Breast epithelium (tissue), 4 donors: ENCODE measurements at regions not wholly inside any gene's neighbourhood (a gene's known extent, or its start where the extent isn't known, plus 50 kb on each side); places are given as distances from the start of the nearest gene placed in this dataset.

Source experiments
- DNase-seq, 2 donors: peaks; one replicate each; pipeline ENCODE4 v3.0.0-alpha.2; 2019; ENCODE audit warnings: low spot score in 2 of 2
- H3K27ac ChIP-seq, 2 donors: fragments of 200-600 bp; sonication (generic) in 1 of 2; one replicate each; pipeline ENCODE4 v1.5.1; 2016 to 2019; ENCODE audit warnings: mild to moderate bottlenecking in 1 of 2
- H3K27me3 ChIP-seq, 2 donors: fragments of 200-600 bp; sonication (generic) in 1 of 2; one replicate each; pipeline versions ENCODE4 v1.5.1 to v1.6.0; 2017 to 2019; ENCODE audit warnings: control low read depth in 1 of 2, mild to moderate bottlenecking in 1 of 2
- H3K36me3 ChIP-seq: fragments of 200-600 bp; one replicate; pipeline ENCODE4 v1.5.1; 2019
- H3K4me1 ChIP-seq, 2 donors: fragments of 200-600 bp; sonication (generic); one replicate each; pipeline ENCODE4 v1.5.1; 2016 to 2019; ENCODE audit warnings: control low read depth in 1 of 2
- H3K4me3 ChIP-seq, 3 donors: fragments of 200-600 bp; sonication (generic); 1 replicate in 2 of 3; 2 replicates in 1 of 3; pipeline ENCODE4 v1.5.1; 2016 to 2019; ENCODE audit warnings: mild to moderate bottlenecking in 3 of 3, moderate library complexity in 2 of 3
- H3K9me3 ChIP-seq, 2 donors: fragments of 200-600 bp; sonication (generic) in 1 of 2; one replicate each; pipeline ENCODE4 v1.5.1; 2016 to 2019; ENCODE audit warnings: control low read depth in 1 of 2
- CTCF ChIP-seq, 3 donors: fragments of 450-650 bp; IDR thresholded peaks; one replicate each; pipeline ENCODE4 v1.5.1; 2016 to 2017; ENCODE audit warnings: antibody characterized with exemption in 3 of 3, mild to moderate bottlenecking in 3 of 3, moderate library complexity in 3 of 3
- POLR2A ChIP-seq: fragments of 450-650 bp; IDR thresholded peaks from one replicate; pipeline ENCODE4 v1.6.1; 2016; ENCODE audit warnings: antibody characterized with exemption, mild to moderate bottlenecking, moderate library complexity
- POLR2AphosphoS5 ChIP-seq, 3 donors: sonication (generic); formaldehyde crosslinking; IDR thresholded peaks; one replicate each; pipeline ENCODE4 v1.6.1; 2017; ENCODE audit warnings: antibody characterized with exemption in 3 of 3
- intact Hi-C: fragments of 100-400 bp; cut with DNase I; formaldehyde crosslinking; loops from one replicate; pipeline ENCODE4 v1.15.1; 2023; ENCODE audit warnings: low total_unique reads

- Histone ChIP-seq H3K36me3 (no peaks in the 10 kb centered on the region), H3K27ac (no peak overlapping the region), H3K27me3 (no peaks in the 10 kb centered on the region), H3K4me3 (no peak overlapping the region), H3K4me1 (no peaks in the 10 kb centered on the region), H3K9me3 (no peaks in the 10 kb centered on the region)
- no peak for TF ChIP-seq POLR2AphosphoS5 (IDR thresholded peaks at IDR 0.05)
- TF ChIP-seq POLR2A: no peak
- no peak for TF ChIP-seq CTCF (IDR thresholded peaks at IDR 0.05)
- intact Hi-C loops: loop anchor here (5.0 kb wide), 1 partner anchor 276 kb away; no protein-coding TSS in a partner anchor
- DNase-seq: no peak
These were observed 76.3 kb upstream of the SEC11C start for GRCh38 chr18:59063300-59063906.

GRCh38 chr18:59063912-59064311 is 75.8 kb upstream of the SEC11C start:
- intact Hi-C loops: loop anchor here (5.0 kb wide), 1 partner anchor 277 kb away; no protein-coding TSS in a partner anchor
- TF ChIP-seq POLR2A (no peak), POLR2AphosphoS5 (IDR thresholded peaks at IDR 0.05) (no peak), CTCF (IDR thresholded peaks at IDR 0.05) (no peak)
- no peak overlapping the region for H3K27ac ChIP-seq

DNA sequence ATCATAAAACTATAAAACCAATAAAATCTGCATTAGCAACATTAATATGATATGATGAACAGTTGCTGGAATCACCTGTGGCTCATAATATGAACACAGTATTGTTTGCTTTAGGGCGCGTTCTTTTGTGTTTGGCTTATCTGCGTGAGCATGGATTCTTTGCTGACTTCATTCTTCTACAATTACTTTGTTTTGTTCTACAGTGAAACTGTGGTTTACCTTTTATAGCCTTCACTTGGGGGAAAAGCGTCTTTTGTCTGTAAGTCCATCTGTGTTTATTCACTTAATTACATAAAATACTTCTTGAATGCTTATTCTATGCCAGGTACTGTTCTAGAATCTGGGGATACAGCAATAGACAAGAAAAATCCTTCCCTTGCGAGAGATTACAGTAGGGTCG is 74.0 kb upstream of the SEC11C start:
- no peak for DNase-seq
- no peak for TF ChIP-seq POLR2A
- no peak for TF ChIP-seq POLR2AphosphoS5 (IDR thresholded peaks at IDR 0.05)
- TF ChIP-seq CTCF (IDR thresholded peaks at IDR 0.05): no peak

More at GRCh38 chr18:59063912-59064311, 75.8 kb upstream of the SEC11C start:
- H3K27me3 ChIP-seq: no peaks in the 10 kb centered on the region
- H3K4me3 ChIP-seq: no peak overlapping the region
- H3K36me3 ChIP-seq: no peaks in the 10 kb centered on the region
- H3K4me1 ChIP-seq: no peaks in the 10 kb centered on the region
- DNase-seq: no peak
- no peaks in the 10 kb centered on the region for H3K9me3 ChIP-seq

GRCh38 chr18:59067873-59068272 is 71.8 kb upstream of the SEC11C start:
- no peak overlapping the region for H3K4me3 ChIP-seq
- intact Hi-C loops: no loop called here
- H3K27me3 ChIP-seq: no peaks in the 10 kb centered on the region
- H3K4me1 ChIP-seq: no peaks in the 10 kb centered on the region
- H3K9me3 ChIP-seq: no peaks in the 10 kb centered on the region
- DNase-seq: no peak
- H3K27ac ChIP-seq: no peak overlapping the region
- no peak for TF ChIP-seq POLR2AphosphoS5 (IDR thresholded peaks at IDR 0.05)
- TF ChIP-seq CTCF (IDR thresholded peaks at IDR 0.05): no peak
- TF ChIP-seq POLR2A: no peak
- H3K36me3 ChIP-seq: no peaks in the 10 kb centered on the region

More for the DNA sequence above, 74.0 kb upstream of the SEC11C start:
- H3K27ac ChIP-seq: no peak overlapping the region
- H3K4me3 ChIP-seq: no peak overlapping the region
- H3K9me3 ChIP-seq: no peaks in the 10 kb centered on the region
- intact Hi-C loops: no loop called here
- H3K36me3 ChIP-seq: no peaks in the 10 kb centered on the region
- no peaks in the 10 kb centered on the region for H3K4me1 ChIP-seq
- H3K27me3 ChIP-seq: no peaks in the 10 kb centered on the region

GRCh38 chr18:59068276-59069071 is 71.2 kb upstream of the SEC11C start:
- Histone ChIP-seq H3K27ac (no peak overlapping the region), H3K36me3 (no peaks in the 10 kb centered on the region), H3K27me3 (no peaks in the 10 kb centered on the region), H3K4me3 (no peak overlapping the region), H3K4me1 (no peaks in the 10 kb centered on the region), H3K9me3 (no peaks in the 10 kb centered on the region)
- no peak for TF ChIP-seq POLR2A
- no peak for TF ChIP-seq CTCF (IDR thresholded peaks at IDR 0.05)
- TF ChIP-seq POLR2AphosphoS5 (IDR thresholded peaks at IDR 0.05): no peak
- no peak for DNase-seq
- intact Hi-C loops: no loop called here
